Vagina (tissue), 2 donors: ENCODE measurements at regions not wholly inside any gene's neighbourhood (a gene's known extent, or its start where the extent isn't known, plus 50 kb on each side); places are given as distances from the start of the nearest gene placed in this dataset.
"Not testable (repeated sequence)": the region's sequence is repeated elsewhere in the genome, so short reads cannot be mapped to it uniquely, and the experiment has no call there.

Experiments used
- DNase-seq, 2 donors: peaks; one replicate each; pipeline ENCODE4 v3.0.0-alpha.2; 2017; ENCODE audit errors: extremely low spot score in 2 of 2
- H3K27ac ChIP-seq: fragments of 200-600 bp; sonication (generic); one replicate; pipeline ENCODE4 v1.5.1; 2019
- H3K27me3 ChIP-seq: fragments of 200-600 bp; sonication (generic); one replicate; pipeline ENCODE4 v1.5.1; 2019
- H3K36me3 ChIP-seq, 2 donors: fragments of 200-600 bp; sonication (generic); one replicate each; pipeline ENCODE4 v1.5.1; 2017 to 2019
- H3K4me1 ChIP-seq: fragments of 200-600 bp; sonication (generic); one replicate; pipeline ENCODE4 v1.5.1; 2019
- H3K4me3 ChIP-seq, 2 donors: fragments of 200-600 bp; sonication (generic); 1 replicate in 1 of 2; 2 replicates in 1 of 2; pipeline ENCODE4 v1.5.1; 2016 to 2019
- H3K9me3 ChIP-seq: fragments of 200-600 bp; sonication (generic); one replicate; pipeline ENCODE4 v1.5.1; 2019
- POLR2A ChIP-seq, 2 donors: fragments of 450-650 bp; IDR thresholded peaks; one replicate each; pipeline ENCODE4 v1.6.1; 2017; ENCODE audit warnings: antibody characterized with exemption in 2 of 2, mild to moderate bottlenecking in 2 of 2, moderate library complexity in 2 of 2
- POLR2AphosphoS5 ChIP-seq, 2 donors: sonication (generic); formaldehyde crosslinking; IDR thresholded peaks; one replicate each; pipeline ENCODE4 v1.9.0; 2017; ENCODE audit warnings: antibody characterized with exemption in 2 of 2, mild to moderate bottlenecking in 2 of 2, low read depth in 1 of 2; ENCODE audit not compliant: insufficient read depth in 1 of 2
- intact Hi-C: fragments of 100-400 bp; cut with DNase I; formaldehyde crosslinking; loops from one replicate; pipeline ENCODE4 v1.15.1; 2023
- TF ChIP-seq, protein P1 (sequence below), 3 experiments: fragments of 450-650 bp in 2 of 3; fragments of 200-600 bp in 1 of 3; sonication (generic) in 1 of 3; IDR thresholded peaks; one replicate each; pipeline ENCODE4 v1.5.1; 2017 to 2019; ENCODE audit warnings: antibody characterized with exemption in 3 of 3, mild to moderate bottlenecking in 2 of 3, moderate library complexity in 2 of 3

DNA sequence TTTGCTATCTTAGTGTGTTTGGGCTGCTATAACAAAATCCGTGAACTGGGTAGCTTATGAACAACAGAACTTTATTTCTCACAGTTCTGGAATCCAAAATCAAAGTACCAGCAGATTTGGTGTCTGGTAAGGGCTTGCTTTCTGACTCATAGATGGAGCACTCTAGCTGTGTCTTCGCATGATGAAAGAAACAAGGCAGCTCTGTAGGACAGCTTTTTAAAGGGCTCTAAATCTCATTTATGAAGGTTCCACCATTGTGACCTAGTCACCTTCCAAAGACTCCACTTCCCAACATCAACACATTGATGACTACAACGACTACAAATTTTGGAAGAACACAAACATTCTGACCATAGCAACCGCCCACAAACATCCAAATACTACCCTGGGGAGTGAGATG lies 158.6 kb upstream of the LCORL start:
- intact Hi-C loops: no loop called here
- no peaks in the 10 kb centered on the region for H3K4me1 ChIP-seq
- no peak overlapping the region for H3K4me3 ChIP-seq
- TF ChIP-seq POLR2A (IDR thresholded peaks at IDR 0.05): no peak
- no peak for TF ChIP-seq POLR2AphosphoS5 (IDR thresholded peaks at IDR 0.05; ENCODE audit: insufficient read depth in 1 of 2, low read depth in 1 of 2)
- TF ChIP-seq, protein P1, sequence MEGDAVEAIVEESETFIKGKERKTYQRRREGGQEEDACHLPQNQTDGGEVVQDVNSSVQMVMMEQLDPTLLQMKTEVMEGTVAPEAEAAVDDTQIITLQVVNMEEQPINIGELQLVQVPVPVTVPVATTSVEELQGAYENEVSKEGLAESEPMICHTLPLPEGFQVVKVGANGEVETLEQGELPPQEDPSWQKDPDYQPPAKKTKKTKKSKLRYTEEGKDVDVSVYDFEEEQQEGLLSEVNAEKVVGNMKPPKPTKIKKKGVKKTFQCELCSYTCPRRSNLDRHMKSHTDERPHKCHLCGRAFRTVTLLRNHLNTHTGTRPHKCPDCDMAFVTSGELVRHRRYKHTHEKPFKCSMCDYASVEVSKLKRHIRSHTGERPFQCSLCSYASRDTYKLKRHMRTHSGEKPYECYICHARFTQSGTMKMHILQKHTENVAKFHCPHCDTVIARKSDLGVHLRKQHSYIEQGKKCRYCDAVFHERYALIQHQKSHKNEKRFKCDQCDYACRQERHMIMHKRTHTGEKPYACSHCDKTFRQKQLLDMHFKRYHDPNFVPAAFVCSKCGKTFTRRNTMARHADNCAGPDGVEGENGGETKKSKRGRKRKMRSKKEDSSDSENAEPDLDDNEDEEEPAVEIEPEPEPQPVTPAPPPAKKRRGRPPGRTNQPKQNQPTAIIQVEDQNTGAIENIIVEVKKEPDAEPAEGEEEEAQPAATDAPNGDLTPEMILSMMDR (IDR thresholded peaks at IDR 0.05): no peak
- H3K27me3 ChIP-seq: no peaks in the 10 kb centered on the region
- no peak overlapping the region for H3K27ac ChIP-seq
- no peak for DNase-seq
- no peaks in the 10 kb centered on the region for H3K36me3 ChIP-seq
- H3K9me3 ChIP-seq: no peaks in the 10 kb centered on the region

DNA sequence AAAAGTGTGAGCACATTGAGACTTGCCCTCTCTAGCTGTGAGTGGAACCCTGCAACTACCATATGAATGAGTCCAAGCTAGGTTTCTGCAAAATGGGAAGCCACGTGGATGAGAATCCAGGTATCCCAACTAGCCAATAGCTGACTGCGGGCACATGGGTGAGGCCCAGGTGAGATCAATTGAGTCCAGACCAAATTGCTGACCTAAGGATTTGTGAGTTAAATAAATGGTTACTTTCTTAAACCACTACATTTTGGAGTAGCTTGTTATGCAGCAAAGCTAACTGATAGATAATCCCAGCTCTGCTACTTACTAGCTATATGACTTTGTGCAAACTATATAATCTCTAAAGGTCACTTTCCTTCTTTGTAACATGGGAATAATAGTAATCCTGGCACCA lies 150.3 kb upstream of the LCORL start:
- Histone ChIP-seq H3K9me3 (no peaks in the 10 kb centered on the region), H3K4me3 (no peak overlapping the region), H3K36me3 (no peaks in the 10 kb centered on the region), H3K4me1 (no peaks in the 10 kb centered on the region), H3K27ac (no peak overlapping the region), H3K27me3 (no peaks in the 10 kb centered on the region)
- TF ChIP-seq POLR2A (IDR thresholded peaks at IDR 0.05) (no peak), POLR2AphosphoS5 (IDR thresholded peaks at IDR 0.05; ENCODE audit: insufficient read depth in 1 of 2, low read depth in 1 of 2) (no peak)
- TF ChIP-seq, protein P1 (IDR thresholded peaks at IDR 0.05): no peak
- intact Hi-C loops: no loop called here
- no peak for DNase-seq

DNA sequence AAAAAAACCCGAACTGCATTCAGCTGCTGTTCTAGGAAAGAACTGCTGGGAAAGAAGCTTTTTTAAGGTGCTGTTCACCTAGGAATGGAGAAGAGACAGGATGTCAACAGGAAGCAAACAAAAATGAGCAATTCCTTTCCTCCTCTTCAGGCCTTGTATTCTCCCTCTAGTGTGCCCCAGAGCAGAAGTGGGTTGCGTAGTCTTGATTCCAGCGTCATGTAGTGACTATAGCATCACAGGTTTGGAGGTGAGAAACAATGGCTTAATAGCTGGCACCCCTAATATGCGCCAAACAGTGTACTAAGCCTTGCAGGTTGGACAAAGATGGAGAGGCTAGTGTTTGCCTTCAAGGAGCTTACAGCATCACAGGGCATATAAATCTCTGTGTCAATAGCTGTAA lies 146.3 kb upstream of the LCORL start:
- TF ChIP-seq POLR2AphosphoS5 (IDR thresholded peaks at IDR 0.05; ENCODE audit: insufficient read depth in 1 of 2, low read depth in 1 of 2): no peak
- no peaks in the 10 kb centered on the region for H3K27me3 ChIP-seq
- H3K4me1 ChIP-seq: no peaks in the 10 kb centered on the region
- no peaks in the 10 kb centered on the region for H3K36me3 ChIP-seq
- no peaks in the 10 kb centered on the region for H3K9me3 ChIP-seq
- intact Hi-C loops: no loop called here
- H3K4me3 ChIP-seq: no peak overlapping the region
- DNase-seq: no peak
- no peak overlapping the region for H3K27ac ChIP-seq

DNA sequence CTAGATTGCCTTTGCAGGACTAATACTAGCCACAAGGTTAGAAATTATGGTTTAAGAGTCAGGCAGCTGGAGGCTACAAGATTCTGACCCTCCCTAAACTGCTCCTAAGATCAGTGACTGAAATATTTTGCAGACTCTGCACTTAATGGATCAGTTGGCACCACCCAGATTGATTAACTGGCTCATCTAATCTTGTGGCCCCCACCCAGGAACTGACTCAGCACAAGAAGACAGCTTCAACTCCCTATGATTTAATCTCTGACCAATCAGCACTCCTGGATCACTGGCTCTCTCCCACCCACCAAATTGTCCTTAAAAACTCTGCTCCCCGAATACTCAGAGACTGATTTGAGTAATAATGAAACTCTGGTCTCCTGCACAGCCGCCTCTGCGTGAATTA lies 145.4 kb upstream of the LCORL start:
- Histone ChIP-seq H3K36me3 (no peaks in the 10 kb centered on the region), H3K9me3 (no peaks in the 10 kb centered on the region), H3K27ac (no peak overlapping the region), H3K4me1 (no peaks in the 10 kb centered on the region), H3K4me3 (no peak overlapping the region), H3K27me3 (no peaks in the 10 kb centered on the region)
- intact Hi-C loops: no loop called here
- DNase-seq: no peak
- TF ChIP-seq POLR2A (IDR thresholded peaks at IDR 0.05) (no peak), POLR2AphosphoS5 (IDR thresholded peaks at IDR 0.05; ENCODE audit: insufficient read depth in 1 of 2, low read depth in 1 of 2) (no peak)
- TF ChIP-seq, protein P1 (IDR thresholded peaks at IDR 0.05): no peak

DNA sequence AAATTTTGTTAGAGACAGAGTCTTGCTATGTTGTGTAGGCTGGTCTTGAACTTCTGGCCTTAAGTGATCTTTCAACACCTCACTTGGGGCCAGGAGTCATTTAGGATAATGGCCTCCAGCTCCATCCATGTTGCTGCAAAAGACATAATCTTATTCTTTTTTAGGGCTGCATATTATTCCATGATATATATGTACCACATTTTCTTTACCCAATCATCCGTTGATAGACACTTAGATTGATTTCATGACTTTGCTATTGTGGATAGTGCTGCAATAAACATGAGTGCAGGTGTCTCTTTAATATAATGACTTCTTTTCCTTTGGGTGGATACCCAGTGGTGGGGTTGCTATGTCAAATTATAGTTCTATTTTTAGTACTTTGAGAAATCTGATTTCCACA lies 140.9 kb upstream of the LCORL start:
- Histone ChIP-seq H3K27me3 (no peaks in the 10 kb centered on the region), H3K27ac (no peak overlapping the region), H3K4me1 (no peaks in the 10 kb centered on the region), H3K36me3 (no peaks in the 10 kb centered on the region), H3K4me3 (no peak overlapping the region), H3K9me3 (no peaks in the 10 kb centered on the region)
- TF ChIP-seq POLR2A (IDR thresholded peaks at IDR 0.05): no peak
- TF ChIP-seq, protein P1 (IDR thresholded peaks at IDR 0.05): no peak
- no peak for TF ChIP-seq POLR2AphosphoS5 (IDR thresholded peaks at IDR 0.05; ENCODE audit: insufficient read depth in 1 of 2, low read depth in 1 of 2)
- intact Hi-C loops: no loop called here
- no peak for DNase-seq

DNA sequence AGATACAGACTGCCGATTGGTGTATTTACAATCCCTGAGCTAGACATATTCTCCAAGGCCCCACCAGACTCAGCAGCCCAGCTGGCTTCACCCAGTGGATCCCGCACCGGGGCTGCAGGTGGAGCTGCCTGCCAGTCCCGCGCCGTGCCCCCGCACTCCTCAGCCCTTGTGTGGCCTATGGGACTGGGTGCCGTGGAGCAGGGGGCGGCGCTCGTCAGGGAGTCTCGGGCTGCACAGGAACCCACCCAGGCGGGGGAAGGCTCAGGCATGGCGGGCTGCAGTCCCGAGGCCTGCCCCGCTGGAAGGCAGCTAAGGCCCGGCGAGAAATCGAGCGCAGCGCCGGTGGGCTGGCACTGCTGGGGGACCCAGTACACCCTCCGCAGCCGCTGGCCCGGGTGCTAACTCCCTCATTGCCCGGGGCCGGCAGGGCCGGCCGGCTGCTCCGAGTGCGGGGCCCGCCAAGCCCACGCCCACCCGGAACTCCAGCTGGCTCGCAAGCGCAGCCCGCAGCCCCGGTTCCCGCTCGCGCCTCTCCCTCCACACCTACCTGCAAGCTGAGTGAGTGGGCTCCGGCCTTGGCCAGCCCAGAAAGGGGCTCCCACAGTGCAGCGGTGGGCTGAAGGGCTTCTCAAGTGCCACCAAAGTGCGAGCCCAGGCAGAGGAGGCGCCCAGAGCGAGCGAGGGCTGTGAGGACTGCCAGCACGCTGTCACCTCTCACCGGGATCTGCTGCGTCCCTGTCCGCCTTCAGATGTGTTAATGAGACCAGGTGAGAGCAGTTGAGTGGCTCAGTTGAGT lies 137.8 kb upstream of the LCORL start:
- H3K27me3 ChIP-seq, H3K9me3 ChIP-seq, H3K4me1 ChIP-seq, DNase-seq, H3K36me3 ChIP-seq, H3K4me3 ChIP-seq, intact Hi-C loops, H3K27ac ChIP-seq: not testable (repeated sequence)
